WERI-Rb-1 (cell line): ENCODE measurements at regions not wholly inside any gene's neighbourhood (a gene's known extent, or its start where the extent isn't known, plus 50 kb on each side); places are given as distances from the start of the nearest gene placed in this dataset.

Experiments
- DNase-seq: peaks from one replicate; pipeline ENCODE4 v3.0.0-alpha.2; 2020
- H3K27ac ChIP-seq: fragments of 250-450 bp; sonication (Bioruptor Pico); 2 replicates; pipeline ENCODE4 v1.5.1; 2020; ENCODE audit warnings: mild to moderate bottlenecking, moderate library complexity
- H3K27me3 ChIP-seq: fragments of 250-450 bp; sonication (Bioruptor Pico); 2 replicates; pipeline ENCODE4 v1.5.1; 2021; ENCODE audit warnings: mild to moderate bottlenecking, low read depth, moderate library complexity; ENCODE audit not compliant: insufficient read depth, severe bottlenecking
- H3K36me3 ChIP-seq: fragments of 250-450 bp; sonication (Bioruptor Pico); 2 replicates; pipeline ENCODE4 v1.5.1; 2020; ENCODE audit warnings: mild to moderate bottlenecking, moderate library complexity
- H3K4me3 ChIP-seq: 2 replicates; pipeline ENCODE4 v1.5.1; 2011; ENCODE audit warnings: low read depth, mild to moderate bottlenecking, control low read depth, low read length
- H3K9me3 ChIP-seq: fragments of 250-450 bp; sonication (Bioruptor Pico); 2 replicates; pipeline ENCODE4 v1.5.1; 2021; ENCODE audit warnings: mild to moderate bottlenecking, moderate library complexity; ENCODE audit not compliant: severe bottlenecking
- TF ChIP-seq, protein P1 (sequence below): IDR thresholded peaks from 2 replicates; pipeline ENCODE4 v1.5.1; 2011; ENCODE audit warnings: low read depth, mild to moderate bottlenecking, control low read depth, inconsistent platforms, low read length

DNA sequence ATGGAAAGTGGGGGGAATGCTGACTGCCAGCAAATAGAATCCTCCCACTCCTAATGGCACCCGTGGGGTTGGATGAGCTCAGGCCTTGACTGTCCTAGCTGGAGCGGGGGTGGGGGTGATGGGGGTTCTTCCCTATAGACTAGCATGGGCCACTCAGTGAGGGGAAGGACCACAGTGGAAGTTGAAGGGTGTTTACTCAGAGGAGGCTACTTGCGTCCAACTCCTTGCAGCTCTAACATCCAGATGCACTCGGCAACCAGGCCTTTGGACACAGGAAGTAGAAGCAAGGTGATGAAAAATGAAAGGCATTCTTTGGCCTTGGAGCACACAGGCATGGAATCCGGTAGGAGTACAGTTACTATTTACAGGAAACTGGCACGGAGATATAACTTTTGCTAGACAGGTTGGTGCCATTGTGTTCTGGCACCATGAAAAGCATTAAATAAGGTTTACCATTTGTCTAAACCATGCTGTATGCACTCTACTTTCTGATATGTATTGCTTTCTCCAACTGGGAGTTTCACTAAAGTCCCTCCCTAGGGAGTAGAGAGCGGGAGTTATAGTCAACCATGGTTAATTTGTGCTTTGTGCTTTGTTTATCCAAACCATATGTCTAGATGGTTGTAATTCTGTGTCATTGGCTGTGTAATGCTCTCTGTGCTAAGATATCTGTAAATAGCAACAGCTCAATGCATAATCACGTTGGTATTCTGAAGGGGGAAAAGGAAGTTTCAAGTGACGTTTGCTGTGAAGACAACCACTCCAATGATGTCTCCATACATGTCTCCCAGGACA lies 125.3 kb downstream of the TSHZ3 start:
- no peak for DNase-seq
- H3K27ac ChIP-seq = no peak overlapping the region
- no peaks in the 10 kb centered on the region for H3K27me3 ChIP-seq
- no peaks in the 10 kb centered on the region for H3K9me3 ChIP-seq
- TF ChIP-seq, protein P1, sequence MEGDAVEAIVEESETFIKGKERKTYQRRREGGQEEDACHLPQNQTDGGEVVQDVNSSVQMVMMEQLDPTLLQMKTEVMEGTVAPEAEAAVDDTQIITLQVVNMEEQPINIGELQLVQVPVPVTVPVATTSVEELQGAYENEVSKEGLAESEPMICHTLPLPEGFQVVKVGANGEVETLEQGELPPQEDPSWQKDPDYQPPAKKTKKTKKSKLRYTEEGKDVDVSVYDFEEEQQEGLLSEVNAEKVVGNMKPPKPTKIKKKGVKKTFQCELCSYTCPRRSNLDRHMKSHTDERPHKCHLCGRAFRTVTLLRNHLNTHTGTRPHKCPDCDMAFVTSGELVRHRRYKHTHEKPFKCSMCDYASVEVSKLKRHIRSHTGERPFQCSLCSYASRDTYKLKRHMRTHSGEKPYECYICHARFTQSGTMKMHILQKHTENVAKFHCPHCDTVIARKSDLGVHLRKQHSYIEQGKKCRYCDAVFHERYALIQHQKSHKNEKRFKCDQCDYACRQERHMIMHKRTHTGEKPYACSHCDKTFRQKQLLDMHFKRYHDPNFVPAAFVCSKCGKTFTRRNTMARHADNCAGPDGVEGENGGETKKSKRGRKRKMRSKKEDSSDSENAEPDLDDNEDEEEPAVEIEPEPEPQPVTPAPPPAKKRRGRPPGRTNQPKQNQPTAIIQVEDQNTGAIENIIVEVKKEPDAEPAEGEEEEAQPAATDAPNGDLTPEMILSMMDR = no peak
- no peaks in the 10 kb centered on the region for H3K36me3 ChIP-seq
- H3K4me3 ChIP-seq = no peak overlapping the region

DNA sequence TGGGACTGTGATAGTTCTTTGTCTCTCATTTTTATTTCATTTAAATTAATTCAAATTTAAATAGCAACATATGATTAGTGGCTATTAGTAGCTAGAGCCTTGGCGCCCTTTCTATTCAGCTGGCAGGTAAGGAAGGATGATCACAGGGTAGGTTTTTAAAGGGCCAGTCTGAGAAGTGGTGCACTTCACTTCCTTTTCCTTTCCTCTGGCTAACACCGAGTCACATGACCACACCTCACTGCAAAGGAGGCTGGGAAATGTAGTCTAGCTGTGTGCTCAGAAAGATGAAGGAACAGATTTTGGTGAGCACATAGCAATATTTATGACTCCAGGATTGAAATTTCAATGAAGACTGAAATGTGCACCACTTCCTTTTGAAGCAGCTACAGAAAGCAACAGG lies 128.7 kb downstream of the TSHZ3 start:
- DNase-seq = no peak

DNA sequence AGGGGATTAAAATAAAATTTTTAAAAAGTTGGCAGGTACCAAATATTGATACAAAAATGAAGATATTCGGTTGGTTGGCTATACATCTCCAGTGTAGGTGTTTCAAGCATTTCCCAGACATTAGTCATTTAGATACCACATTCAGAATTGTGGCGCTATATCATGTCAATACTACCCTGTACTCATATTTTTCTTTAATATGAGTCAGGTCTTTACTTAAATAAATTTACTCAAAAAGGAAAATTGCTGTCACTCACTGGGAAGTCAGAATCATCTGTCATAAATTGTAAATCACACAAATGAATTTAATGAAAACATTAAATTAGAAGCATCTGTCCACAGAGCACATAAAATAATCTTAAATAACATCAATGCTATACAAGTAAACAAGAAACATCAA lies 134.2 kb downstream of the TSHZ3 start:
- H3K27me3 ChIP-seq = no peaks in the 10 kb centered on the region
- no peaks in the 10 kb centered on the region for H3K36me3 ChIP-seq
- H3K9me3 ChIP-seq = no peaks in the 10 kb centered on the region
- H3K4me3 ChIP-seq = no peak overlapping the region
- no peak overlapping the region for H3K27ac ChIP-seq
- no peak for DNase-seq
- TF ChIP-seq, protein P1 = no peak

More for the DNA sequence above, 128.7 kb downstream of the TSHZ3 start:
- no peaks in the 10 kb centered on the region for H3K36me3 ChIP-seq
- TF ChIP-seq, protein P1 = no peak
- H3K27me3 ChIP-seq = no peaks in the 10 kb centered on the region
- no peaks in the 10 kb centered on the region for H3K9me3 ChIP-seq
- H3K4me3 ChIP-seq = no peak overlapping the region
- H3K27ac ChIP-seq = no peak overlapping the region

DNA sequence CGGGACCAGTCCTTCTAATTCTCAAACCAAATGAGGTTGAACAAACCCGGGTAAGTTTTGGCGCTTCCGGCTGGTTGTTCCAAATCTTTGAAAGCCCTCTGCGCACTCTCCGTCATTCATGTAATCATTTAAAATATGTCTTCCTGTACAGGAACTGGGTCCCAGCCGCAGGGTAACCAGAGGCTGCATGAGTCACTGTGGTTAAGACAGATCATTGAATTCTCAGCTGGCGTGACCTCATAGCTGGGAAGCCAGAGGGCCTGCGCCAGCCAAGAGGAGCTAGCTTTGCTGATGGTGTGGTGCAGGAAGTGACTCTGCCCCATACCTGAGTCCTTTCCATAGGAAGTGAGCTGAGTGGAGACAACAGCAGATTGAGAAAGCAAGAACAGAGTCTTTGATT lies 135.2 kb downstream of the TSHZ3 start:
- no peak for DNase-seq
- TF ChIP-seq, protein P1 = no peak
- Histone ChIP-seq H3K27ac (no peak overlapping the region), H3K9me3 (no peaks in the 10 kb centered on the region), H3K4me3 (no peak overlapping the region), H3K36me3 (no peaks in the 10 kb centered on the region), H3K27me3 (no peaks in the 10 kb centered on the region)

DNA sequence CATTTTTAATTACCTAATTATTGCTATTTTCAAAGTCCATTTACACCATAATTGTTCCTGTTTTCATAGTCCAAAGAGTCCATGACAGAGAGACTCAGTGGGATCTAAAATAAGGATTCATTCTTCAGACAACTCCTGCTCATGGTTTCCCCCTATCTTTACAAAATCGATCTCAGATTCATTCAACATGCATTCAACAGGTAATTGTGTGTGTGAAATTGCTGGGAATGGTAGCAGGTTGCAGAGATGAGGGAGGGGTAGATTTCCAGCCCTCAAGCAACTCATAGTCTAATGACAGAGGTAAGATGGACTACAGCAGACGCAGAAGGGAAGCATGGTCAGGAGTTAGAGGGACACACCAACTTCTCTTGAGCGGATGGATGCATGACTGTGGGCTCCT lies 138.1 kb downstream of the TSHZ3 start:
- H3K9me3 ChIP-seq = no peaks in the 10 kb centered on the region
- no peak overlapping the region for H3K27ac ChIP-seq
- DNase-seq = no peak
- H3K4me3 ChIP-seq = no peak overlapping the region
- TF ChIP-seq, protein P1 = no peak
- no peaks in the 10 kb centered on the region for H3K36me3 ChIP-seq
- no peaks in the 10 kb centered on the region for H3K27me3 ChIP-seq
